HepG2 (cell line): ENCODE measurements at regions not wholly inside any gene's neighbourhood (a gene's known extent, or its start where the extent isn't known, plus 50 kb on each side); places are given as distances from the start of the nearest gene placed in this dataset.

Source experiments
- ATAC-seq: fragments of 200-7000 bp; cut with Tn5 transposase; 3 replicates; pipeline ENCODE4 v1.9.1; 2020; ENCODE audit warnings: mild to moderate bottlenecking, moderate library complexity
- BruUV-seq: library from RNA; stranded (reverse); fragments of 400-500 nt; replicated peaks from 2 replicates; lab custom pipeline; 2021; lab: Mats Ljungman, UMichigan
- CTCF ChIA-PET: fragments of 300-600 bp; formaldehyde crosslinking; extraction: SDS; loops from one replicate; lab custom pipeline; 2021; ENCODE audit warnings: low total read pairs, inconsistent platforms, low intra/inter-chr PET ratio; lab: Yijun Ruan, JAX
- POLR2A ChIA-PET: fragments of 350-600 bp; sonication (Branson Sonifier 250); formaldehyde crosslinking; loops from one replicate; lab custom pipeline; 2020; ENCODE audit warnings: antibody characterized with exemption, inconsistent platforms; lab: Yijun Ruan, JAX
- DNase-seq: peaks from one replicate; pipeline ENCODE4 v3.0.0-alpha.2; 2015; ENCODE audit warnings: low spot score
- FAIRE-seq: peaks from 3 replicates; lab custom pipeline; 2011; peaks lifted over from hg19 to GRCh38; lab: Jason Lieb, UNC
- H2AFZ ChIP-seq: one replicate; pipeline ENCODE4 v1.6.1; 2011; ENCODE audit warnings: low read length, inconsistent platforms
- H3K27ac ChIP-seq: fragments of 300-600 bp; 3 replicates; pipeline ENCODE4 v1.8.0; 2011; ENCODE audit warnings: mixed run types, mild to moderate bottlenecking, mixed read lengths, low read length, inconsistent platforms; ENCODE audit not compliant: insufficient read depth; ENCODE audit errors: extremely low read length
- H3K27me3 ChIP-seq, 2 experiments: fragments of 200-600 bp in 1 of 2; 2 replicates in 1 of 2; 3 replicates in 1 of 2; pipeline versions ENCODE4 v1.6.0 to v1.8.0; 2011; ENCODE audit warnings: low read length in 2 of 2, mild to moderate bottlenecking in 2 of 2, moderate library complexity in 2 of 2, inconsistent platforms in 1 of 2; ENCODE audit not compliant: insufficient read depth in 2 of 2, control insufficient read depth in 1 of 2
- H3K36me3 ChIP-seq, 2 experiments: fragments of 200-600 bp in 1 of 2; replicated peaks in 1 of 2; 2 replicates in 1 of 2; 3 replicates in 1 of 2; pipeline versions ENCODE4 v1.5.1 to v1.8.0; 2011; ENCODE audit warnings: low read length in 2 of 2, inconsistent platforms in 1 of 2; ENCODE audit not compliant: insufficient read depth in 2 of 2, control insufficient read depth in 1 of 2
- H3K4me1 ChIP-seq: 2 replicates; pipeline ENCODE4 v1.5.1; 2012; ENCODE audit warnings: low read length, inconsistent platforms; ENCODE audit not compliant: insufficient read depth
- H3K4me2 ChIP-seq: 2 replicates; pipeline ENCODE4 v1.6.0; 2011; ENCODE audit warnings: low read depth, low read length, inconsistent platforms
- H3K4me3 ChIP-seq, 3 experiments: fragments of 200-600 bp in 1 of 3; sonication (generic), shearing (Covaris generic) in 1 of 3; replicated peaks in 1 of 3; 2 replicates each; pipeline ENCODE4 v1.5.1; 2011 to 2016; ENCODE audit warnings: low read length in 3 of 3, inconsistent platforms in 2 of 3, low read depth in 2 of 3, mild to moderate bottlenecking in 2 of 3, control low read depth in 1 of 3, mixed read lengths in 1 of 3; ENCODE audit not compliant: insufficient read depth in 1 of 3
- H3K79me2 ChIP-seq: one replicate; pipeline ENCODE4 v1.6.1; 2011; ENCODE audit warnings: low read length, inconsistent platforms; ENCODE audit not compliant: insufficient read depth
- H3K9ac ChIP-seq: 2 replicates; pipeline ENCODE4 v1.6.0; 2011; ENCODE audit warnings: mild to moderate bottlenecking, low read depth, low read length, inconsistent platforms; ENCODE audit not compliant: insufficient read depth
- H3K9me3 ChIP-seq: 2 replicates; pipeline ENCODE4 v1.5.1; 2012; ENCODE audit warnings: mild to moderate bottlenecking, low read length
- H4K20me1 ChIP-seq: 2 replicates; pipeline ENCODE4 v1.6.0; 2011; ENCODE audit warnings: inconsistent platforms, mild to moderate bottlenecking, low read length, moderate library complexity; ENCODE audit not compliant: insufficient read depth
- ELK4 ChIP-seq: sonication (generic); formaldehyde crosslinking; IDR thresholded peaks from 2 replicates; pipeline ENCODE4 v1.9.0; 2021; ENCODE audit warnings: missing genetic modification reagents, borderline replicate concordance
- FOXA1 ChIP-seq, 2 experiments: fragments of 450-650 bp in 1 of 2; sonication (generic) in 1 of 2; formaldehyde crosslinking in 1 of 2; IDR thresholded peaks; 2 replicates each; pipeline versions ENCODE4 v1.4.0 to v1.6.1; 2016 to 2020; ENCODE audit warnings: missing genetic modification reagents in 1 of 2
- FOXM1 ChIP-seq: sonication (generic); formaldehyde crosslinking; IDR thresholded peaks from 2 replicates; pipeline ENCODE4 v1.5.0; 2020; ENCODE audit warnings: missing genetic modification reagents
- NCOR1 ChIP-seq: fragments of 200-600 bp; sonication (generic); IDR thresholded peaks from 2 replicates; pipeline ENCODE4 v1.7.0; 2017; ENCODE audit warnings: antibody characterized with exemption, low read length, borderline replicate concordance
- NFIB ChIP-seq: sonication (generic); formaldehyde crosslinking; IDR thresholded peaks from 2 replicates; pipeline ENCODE4 v1.9.0; 2021; ENCODE audit warnings: missing genetic modification reagents, mild to moderate bottlenecking, borderline replicate concordance
- NPAS2 ChIP-seq: sonication (generic); formaldehyde crosslinking; IDR thresholded peaks from 2 replicates; pipeline ENCODE4 v1.8.0; 2022; ENCODE audit warnings: mild to moderate bottlenecking, missing genetic modification reagents, borderline replicate concordance
- TBX2 ChIP-seq: sonication (generic); formaldehyde crosslinking; IDR thresholded peaks from 2 replicates; pipeline ENCODE4 v1.5.0; 2020; ENCODE audit warnings: missing genetic modification reagents, mild to moderate bottlenecking, borderline replicate concordance
- TEAD3 ChIP-seq: optimal IDR thresholded peaks from 2 replicates; pipeline ENCODE3; 2016; ENCODE audit warnings: borderline replicate concordance
- ZBTB14 ChIP-seq: sonication (generic); formaldehyde crosslinking; IDR thresholded peaks from 2 replicates; pipeline ENCODE4 v1.4.0; 2020; ENCODE audit warnings: missing genetic modification reagents
- ZNF780A ChIP-seq: sonication (generic); formaldehyde crosslinking; IDR thresholded peaks from 2 replicates; pipeline ENCODE4 v1.8.0; 2022; ENCODE audit warnings: mild to moderate bottlenecking, missing genetic modification reagents, moderate library complexity
- WGBS: methylation state at CpG from one replicate; pipeline ENCODE4 v1.1.6; 2017; ENCODE audit warnings: low lambda C conversion rate; 5-methylcytosine and 5-hydroxymethylcytosine counted together
- in situ Hi-C: cut with HindIII; loops from 2 replicates; pipeline ENCODE4 v1.10.0; 2017; ENCODE audit warnings: low pct_unique_long_range_greater_than_20kb; ENCODE audit not compliant: extremely low pct_ligation_motif_present
- intact Hi-C: fragments of 100-400 bp; cut with micrococcal nuclease; formaldehyde crosslinking; loops from one replicate; pipeline ENCODE4 v1.10.0; 2022; ENCODE audit not compliant: unreplicated experiment
- TF ChIP-seq, protein P1 (sequence below): IDR thresholded peaks from 2 replicates; pipeline ENCODE4 v1.6.1; 2016; ENCODE audit warnings: mild to moderate bottlenecking
- TF ChIP-seq, protein P2 (sequence below): IDR thresholded peaks from 2 replicates; pipeline ENCODE4 v1.6.1; 2016; ENCODE audit warnings: low read depth, borderline replicate concordance
- TF ChIP-seq, protein P3 (sequence below): IDR thresholded peaks from 2 replicates; pipeline ENCODE4 v1.6.1; 2016; ENCODE audit warnings: missing genetic modification reagents, missing compliant biosample characterization

DNA sequence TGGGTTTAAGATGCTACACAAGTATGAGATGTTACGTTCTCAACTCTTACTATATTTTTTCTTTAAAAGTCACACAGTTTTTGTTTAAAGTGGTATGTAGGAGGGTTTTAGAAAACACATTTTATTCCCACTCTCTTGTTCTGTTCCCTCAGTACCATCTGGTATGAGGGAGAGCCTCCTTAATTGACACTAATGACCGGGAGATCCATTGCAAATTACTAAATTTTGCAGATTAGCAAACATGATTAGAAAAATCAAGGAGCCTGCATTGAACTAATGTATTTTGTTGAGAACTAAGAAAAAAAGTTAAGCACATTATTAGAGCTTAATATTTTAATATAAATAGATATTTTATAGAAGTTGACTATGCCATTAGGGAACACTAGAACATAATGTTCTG, 87.3 kb upstream of the UNC5C start:
- no peaks in the 10 kb centered on the region for H3K36me3 ChIP-seq
- CTCF ChIA-PET, result no interaction called here
- no TSS peak for BruUV-seq
- H3K9me3 ChIP-seq, result no peaks in the 10 kb centered on the region
- intact Hi-C loops, result no loop called here
- in situ Hi-C loops, result no loop called here
- POLR2A ChIA-PET, result no interaction called here
- no peaks in the 10 kb centered on the region for H4K20me1 ChIP-seq
- ATAC-seq (no peak), DNase-seq (no peak), FAIRE-seq (no peak)
- no peak overlapping the region for H2AFZ ChIP-seq
- no peak overlapping the region for H3K9ac ChIP-seq
- H3K27ac ChIP-seq, result no peak overlapping the region
- WGBS, result 2% methylated on average over 2 of the region's 2 CpGs
- no peak overlapping the region for H3K4me2 ChIP-seq
- H3K4me3 ChIP-seq, result no peak overlapping the region
- no peaks in the 10 kb centered on the region for H3K4me1 ChIP-seq
- no peak for TF ChIP-seq NCOR1
- TF ChIP-seq ZBTB14 (CRISPR knock-in tag), result no peak
- TF ChIP-seq, protein P1, sequence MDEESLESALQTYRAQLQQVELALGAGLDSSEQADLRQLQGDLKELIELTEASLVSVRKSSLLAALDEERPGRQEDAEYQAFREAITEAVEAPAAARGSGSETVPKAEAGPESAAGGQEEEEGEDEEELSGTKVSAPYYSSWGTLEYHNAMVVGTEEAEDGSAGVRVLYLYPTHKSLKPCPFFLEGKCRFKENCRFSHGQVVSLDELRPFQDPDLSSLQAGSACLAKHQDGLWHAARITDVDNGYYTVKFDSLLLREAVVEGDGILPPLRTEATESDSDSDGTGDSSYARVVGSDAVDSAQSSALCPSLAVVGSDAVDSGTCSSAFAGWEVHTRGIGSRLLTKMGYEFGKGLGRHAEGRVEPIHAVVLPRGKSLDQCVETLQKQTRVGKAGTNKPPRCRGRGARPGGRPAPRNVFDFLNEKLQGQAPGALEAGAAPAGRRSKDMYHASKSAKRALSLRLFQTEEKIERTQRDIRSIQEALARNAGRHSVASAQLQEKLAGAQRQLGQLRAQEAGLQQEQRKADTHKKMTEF (CRISPR knock-in tag), result no peak
- H3K79me2 ChIP-seq, result no peaks in the 10 kb centered on the region
- no peaks in the 10 kb centered on the region for H3K27me3 ChIP-seq

GRCh38 chr4:95627709-95628108, 78.9 kb upstream of the UNC5C start:
- TF ChIP-seq FOXM1 (CRISPR knock-in tag) (no peak), TEAD3 (CRISPR knock-in tag) (no peak), NPAS2 (CRISPR knock-in tag) (no peak), ZNF780A (CRISPR knock-in tag) (no peak), FOXA1 (IDR thresholded peaks at IDR 0.05) (no peak), FOXA1 (CRISPR knock-in tag; IDR thresholded peaks at IDR 0.05) (no peak), TBX2 (no peak), NFIB (CRISPR knock-in tag) (no peak), ELK4 (no peak)
- TF ChIP-seq, protein P2, sequence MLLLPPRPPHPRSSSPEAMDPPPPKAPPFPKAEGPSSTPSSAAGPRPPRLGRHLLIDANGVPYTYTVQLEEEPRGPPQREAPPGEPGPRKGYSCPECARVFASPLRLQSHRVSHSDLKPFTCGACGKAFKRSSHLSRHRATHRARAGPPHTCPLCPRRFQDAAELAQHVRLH, result no peak
- TF ChIP-seq, protein P3, sequence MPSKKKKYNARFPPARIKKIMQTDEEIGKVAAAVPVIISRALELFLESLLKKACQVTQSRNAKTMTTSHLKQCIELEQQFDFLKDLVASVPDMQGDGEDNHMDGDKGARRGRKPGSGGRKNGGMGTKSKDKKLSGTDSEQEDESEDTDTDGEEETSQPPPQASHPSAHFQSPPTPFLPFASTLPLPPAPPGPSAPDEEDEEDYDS (CRISPR knock-in tag), result no peak
- FAIRE-seq, result no peak
- Histone ChIP-seq H3K9me3 (no peaks in the 10 kb centered on the region; the same call in 1 of the 2 replicates), H4K20me1 (no peaks in the 10 kb centered on the region), H3K4me3 (no peak overlapping the region), H2AFZ (no peak overlapping the region), H3K36me3 (no peaks in the 10 kb centered on the region), H3K4me2 (no peak overlapping the region), H3K4me1 (no peaks in the 10 kb centered on the region), H3K9ac (no peak overlapping the region), H3K27me3 (no peaks in the 10 kb centered on the region), H3K79me2 (no peaks in the 10 kb centered on the region), H3K27ac (no peak overlapping the region)
- CTCF ChIA-PET, result no interaction called here
- POLR2A ChIA-PET, result no interaction called here
- WGBS, result 0% methylated on average over 1 of the region's 1 CpG
- no TSS peak for BruUV-seq
- intact Hi-C loops, result no loop called here
- no peak for DNase-seq
- in situ Hi-C loops, result no loop called here
- no peak for ATAC-seq
